ENCODE measurements at regions not wholly inside any gene's neighbourhood (a gene's known extent, or its start where the extent isn't known, plus 50 kb on each side); places are given as distances from the start of the nearest gene placed in this dataset.

GRCh38 chr21:40990366-40990765 lies 143.4 kb upstream of the DSCAM start:
- no peak for DNase-seq

GRCh38 chr21:40997831-40998230 lies 150.9 kb upstream of the DSCAM start:
- no peak for DNase-seq

GRCh38 chr21:41000838-41001237 lies 153.9 kb upstream of the DSCAM start:
- no peak for DNase-seq

- no peak for DNase-seq
Measured at GRCh38 chr21:41006636-41007035, 159.7 kb upstream of the DSCAM start.

- no peak for DNase-seq
Measured at GRCh38 chr21:41008351-41008750, 159.6 kb upstream of the BACE2 start.

- DNase-seq = no peak
Measured at GRCh38 chr21:41008974-41009373, 159.0 kb upstream of the BACE2 start.

- no peak for DNase-seq
Measured at GRCh38 chr21:41009398-41010100, 158.4 kb upstream of the BACE2 start.

GRCh38 chr21:41010101-41010435 lies 157.9 kb upstream of the BACE2 start:
- no peak for DNase-seq

- DNase-seq = no peak
Measured at GRCh38 chr21:41011098-41011731, 156.7 kb upstream of the BACE2 start.

- no peak for DNase-seq
Measured at GRCh38 chr21:41011951-41012366, 156.0 kb upstream of the BACE2 start.

GRCh38 chr21:41012425-41012824 lies 155.5 kb upstream of the BACE2 start:
- DNase-seq = no peak

- no peak for DNase-seq
Measured at GRCh38 chr21:41016472-41016871, 151.5 kb upstream of the BACE2 start.

GRCh38 chr21:41018431-41018830 lies 149.5 kb upstream of the BACE2 start:
- DNase-seq = no peak

- DNase-seq = no peak
Measured at GRCh38 chr21:41023936-41024335, 144.0 kb upstream of the BACE2 start.

GRCh38 chr21:41024341-41024740 lies 143.6 kb upstream of the BACE2 start:
- DNase-seq = no peak

- no peak for DNase-seq
Measured at GRCh38 chr21:41024746-41025254, 143.2 kb upstream of the BACE2 start.

- no peak for DNase-seq
Measured at GRCh38 chr21:41029571-41029970, 138.4 kb upstream of the BACE2 start.

GRCh38 chr21:41031701-41032220 lies 136.2 kb upstream of the BACE2 start:
- no peak for DNase-seq

GRCh38 chr21:41032541-41032940 lies 135.4 kb upstream of the BACE2 start:
- DNase-seq = peak; percentile 30

- no peak for DNase-seq
Measured at GRCh38 chr21:41037212-41037611, 130.7 kb upstream of the BACE2 start.

GRCh38 chr21:41037936-41038335 lies 130.0 kb upstream of the BACE2 start:
- DNase-seq = no peak

GRCh38 chr21:41043014-41043413 lies 124.9 kb upstream of the BACE2 start:
- no peak for DNase-seq

- DNase-seq = no peak
Measured at GRCh38 chr21:41045534-41046268, 122.3 kb upstream of the BACE2 start.

GRCh38 chr21:41048145-41048544 lies 119.8 kb upstream of the BACE2 start:
- no peak for DNase-seq
